HG02973 (cell line): ENCODE measurements at regions not wholly inside any gene's neighbourhood (a gene's known extent, or its start where the extent isn't known, plus 50 kb on each side); places are given as distances from the start of the nearest gene placed in this dataset.
"Not testable (repeated sequence)": the region's sequence is repeated elsewhere in the genome, so short reads cannot be mapped to it uniquely, and the experiment has no call there.

Source experiments
- ATAC-seq: cut with Tn5 transposase; IDR thresholded peaks from one replicate; pipeline ENCODE4 v1.9.1; 2021; ENCODE audit warnings: moderate library complexity; ENCODE audit not compliant: unreplicated experiment

DNA sequence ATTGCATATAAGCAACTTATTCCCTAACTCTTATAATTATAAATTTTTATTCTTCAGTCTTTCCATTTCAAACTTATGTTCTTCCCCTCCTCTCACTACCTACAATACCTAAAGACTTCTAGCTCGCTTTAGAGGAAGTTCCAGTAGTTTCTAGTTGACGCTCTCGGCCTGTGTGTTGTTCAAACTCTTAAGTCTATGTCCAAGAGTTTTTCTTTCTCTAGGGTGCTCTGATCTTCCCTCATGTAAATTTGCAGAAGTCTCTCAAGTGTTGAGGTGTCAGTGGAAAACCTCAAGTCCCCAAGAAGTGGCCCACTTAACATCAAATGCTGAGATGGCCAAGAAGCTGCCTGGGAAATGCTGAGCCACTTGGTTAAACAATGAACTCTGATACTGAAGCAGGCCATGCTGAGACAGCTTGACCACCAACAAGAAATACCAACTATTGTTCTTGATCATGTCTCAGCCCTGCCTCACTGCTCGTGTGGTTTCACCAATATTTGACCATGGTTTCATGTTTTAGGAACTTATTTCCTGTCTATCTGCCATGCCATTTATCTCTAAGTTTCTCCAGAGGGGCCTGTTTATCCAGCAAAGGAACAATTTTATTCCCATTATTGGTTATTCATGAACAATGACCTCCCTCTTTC lies 100.9 kb upstream of the TCF21 start:
- ATAC-seq = no peak

DNA sequence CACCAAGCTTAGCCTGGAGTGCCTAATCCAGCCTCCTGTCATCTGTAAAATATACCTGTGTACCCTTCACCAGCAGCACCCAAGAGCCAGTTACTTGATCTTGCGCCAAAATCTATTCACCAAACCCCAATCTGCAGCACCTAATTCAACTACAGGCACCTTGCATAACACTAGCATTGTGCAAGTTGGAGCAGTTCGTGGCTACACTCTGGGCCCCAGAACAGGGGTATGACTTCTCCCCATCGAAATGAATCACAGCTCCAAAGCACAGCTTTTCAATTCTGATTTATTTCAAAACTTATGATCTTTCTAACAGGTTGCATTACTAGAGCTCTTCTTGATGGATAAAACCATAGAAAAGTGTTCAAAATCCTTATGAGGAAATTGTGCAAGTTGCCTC lies 100.4 kb upstream of the TCF21 start:
- no peak for ATAC-seq

DNA sequence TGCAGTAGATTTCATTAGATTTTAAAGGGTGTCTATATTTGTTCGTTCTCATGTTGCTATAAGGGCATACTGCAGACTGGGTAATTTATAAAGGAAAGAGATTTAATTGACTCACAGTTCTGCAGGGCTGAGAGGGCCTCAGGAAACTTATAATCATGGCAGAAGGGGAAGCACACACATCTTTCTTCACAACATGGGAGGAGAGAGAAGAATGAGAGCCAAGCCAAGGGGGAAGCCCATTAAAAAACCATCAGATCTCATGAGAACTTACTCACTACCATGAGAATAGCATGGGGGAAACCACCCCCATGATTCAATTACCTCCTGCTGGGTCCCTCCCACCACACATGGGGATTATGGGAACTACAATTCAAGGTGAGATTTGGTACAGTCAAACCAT lies 99.5 kb upstream of the TCF21 start:
- not testable (repeated sequence) for ATAC-seq

DNA sequence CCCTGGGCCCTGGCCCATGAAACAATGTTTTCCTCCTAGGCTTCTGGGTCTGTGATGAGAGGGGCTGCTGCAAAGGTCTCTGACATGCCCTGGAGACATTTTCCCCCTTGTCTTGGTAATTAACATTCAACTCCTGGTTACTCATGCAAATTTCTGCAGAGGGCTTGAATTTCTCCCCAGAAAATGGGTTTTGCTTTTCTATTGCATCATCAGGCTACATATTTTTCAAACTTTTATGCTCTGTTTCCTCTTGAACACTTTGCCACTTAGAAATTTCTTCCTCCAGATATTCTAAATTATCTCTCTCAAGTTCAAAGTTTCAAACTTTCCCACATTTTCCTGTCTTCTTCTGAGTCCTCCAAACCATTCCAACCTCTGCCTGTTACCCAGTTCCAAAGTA lies 98.2 kb upstream of the TCF21 start:
- not testable (repeated sequence) for ATAC-seq

DNA sequence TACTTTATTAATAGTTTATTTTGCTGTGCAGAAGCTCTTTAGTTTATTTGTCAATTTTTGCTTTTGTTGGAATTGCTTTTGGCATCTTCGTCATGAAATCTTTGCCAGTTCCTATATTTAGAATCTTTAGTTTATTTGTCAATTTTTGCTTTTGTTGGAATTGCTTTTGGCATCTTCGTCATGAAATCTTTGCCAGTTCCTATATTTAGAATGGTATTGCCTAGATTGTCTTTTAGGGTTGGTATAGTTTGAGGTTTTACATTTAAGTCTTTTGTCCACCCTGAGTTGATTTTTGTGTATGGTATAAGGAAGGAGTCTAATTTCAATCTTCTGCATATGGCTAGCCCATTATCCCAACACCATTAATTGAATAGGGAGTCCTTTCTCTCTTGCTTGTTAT lies 93.9 kb upstream of the TCF21 start:
- ATAC-seq = not testable (repeated sequence)

DNA sequence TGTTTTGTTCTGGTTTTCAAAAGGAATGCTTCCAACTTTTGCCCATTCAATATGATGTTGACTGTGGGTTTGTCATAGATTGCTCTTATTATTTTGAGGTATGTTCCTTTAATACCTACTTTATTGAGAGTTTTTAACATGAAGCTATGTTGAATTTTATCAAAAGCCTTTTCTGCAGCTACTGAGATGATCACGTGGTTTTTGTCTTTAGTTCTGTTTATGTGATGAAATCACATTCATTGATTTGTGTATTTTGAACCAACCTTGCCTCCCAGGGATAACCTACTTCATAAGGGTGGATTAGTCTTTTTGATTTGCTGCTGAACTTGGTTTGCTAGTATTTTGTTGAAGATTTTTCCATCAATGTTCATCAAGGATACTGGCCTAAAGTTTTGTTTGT lies 92.7 kb upstream of the TCF21 start:
- ATAC-seq = no peak

DNA sequence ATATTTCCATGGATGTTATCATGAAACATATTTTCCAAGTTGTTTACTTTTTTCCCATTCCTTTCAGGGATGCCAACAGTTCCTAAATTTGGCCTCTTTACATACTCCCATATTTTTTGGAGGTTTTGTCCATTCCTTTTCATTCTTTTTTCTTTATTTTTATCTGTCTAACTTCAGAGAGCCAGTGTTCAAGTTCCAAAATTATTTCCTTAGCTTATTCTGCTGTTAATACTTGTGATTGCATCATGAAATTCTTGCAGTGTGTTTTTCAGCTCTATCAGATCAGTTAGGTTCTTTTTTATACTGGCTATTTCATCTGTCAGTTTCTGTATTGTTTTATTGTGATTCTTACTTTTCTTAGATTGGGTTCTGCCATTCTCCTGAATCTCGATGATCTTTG lies 89.9 kb upstream of the TCF21 start:
- ATAC-seq = no peak

DNA sequence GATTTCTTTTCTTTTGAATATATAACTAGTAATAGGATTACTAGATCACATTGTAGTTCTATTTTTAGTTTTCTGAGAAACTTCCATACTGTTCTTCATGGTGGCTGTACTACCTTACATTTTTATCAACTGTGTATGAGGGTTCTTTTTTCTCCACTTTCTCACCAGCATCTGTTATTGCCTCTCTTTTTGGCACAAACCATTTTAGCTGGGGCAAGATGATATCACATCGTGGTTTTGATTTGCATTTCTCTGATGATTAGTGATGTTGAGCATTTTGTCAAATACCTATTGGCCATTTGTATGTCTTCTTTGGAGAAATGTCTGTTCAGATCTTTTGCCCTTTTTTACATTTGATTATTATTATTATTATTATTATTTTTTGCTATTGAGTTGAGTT lies 86.1 kb upstream of the TCF21 start:
- ATAC-seq = no peak

DNA sequence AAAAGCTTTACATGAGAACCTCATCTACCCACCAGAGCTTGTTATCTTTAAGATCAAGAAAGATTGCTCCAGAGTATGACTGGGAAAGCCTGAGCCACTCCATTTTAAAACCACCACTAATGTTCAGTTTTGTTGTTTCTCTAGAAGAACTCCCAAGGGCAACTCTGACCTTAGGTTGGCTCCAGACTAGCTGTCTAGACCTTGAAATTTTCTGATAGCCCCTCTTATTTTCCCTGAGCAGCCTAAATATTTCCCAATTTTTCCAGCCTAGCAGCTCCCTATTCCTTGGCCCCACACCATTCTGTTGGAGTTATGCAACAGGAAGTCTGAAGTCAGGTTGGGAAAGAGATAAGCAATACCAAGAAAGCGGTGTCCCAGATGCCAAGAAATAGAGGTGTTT lies 84.6 kb upstream of the TCF21 start:
- ATAC-seq = no peak

DNA sequence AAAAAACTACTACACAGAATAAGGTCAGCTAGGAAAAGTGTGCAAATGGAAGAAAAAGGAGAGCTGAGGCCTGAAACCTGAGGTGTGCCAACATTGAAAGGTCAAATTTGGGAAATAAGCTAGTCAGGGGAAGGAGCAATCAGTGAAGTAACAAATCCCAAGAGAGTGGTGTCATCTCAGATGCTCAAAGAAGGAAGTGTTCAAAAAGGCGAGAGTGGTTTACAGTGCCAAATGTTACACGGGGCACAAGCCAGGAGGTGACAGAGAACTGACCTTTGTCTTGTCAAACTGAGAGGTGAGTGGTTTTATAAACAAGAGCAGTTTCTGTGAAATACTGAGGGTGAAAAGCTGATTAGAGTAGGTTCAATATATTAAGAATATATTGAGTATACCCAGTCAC lies 83.0 kb upstream of the TCF21 start:
- ATAC-seq = peak; percentile 63

DNA sequence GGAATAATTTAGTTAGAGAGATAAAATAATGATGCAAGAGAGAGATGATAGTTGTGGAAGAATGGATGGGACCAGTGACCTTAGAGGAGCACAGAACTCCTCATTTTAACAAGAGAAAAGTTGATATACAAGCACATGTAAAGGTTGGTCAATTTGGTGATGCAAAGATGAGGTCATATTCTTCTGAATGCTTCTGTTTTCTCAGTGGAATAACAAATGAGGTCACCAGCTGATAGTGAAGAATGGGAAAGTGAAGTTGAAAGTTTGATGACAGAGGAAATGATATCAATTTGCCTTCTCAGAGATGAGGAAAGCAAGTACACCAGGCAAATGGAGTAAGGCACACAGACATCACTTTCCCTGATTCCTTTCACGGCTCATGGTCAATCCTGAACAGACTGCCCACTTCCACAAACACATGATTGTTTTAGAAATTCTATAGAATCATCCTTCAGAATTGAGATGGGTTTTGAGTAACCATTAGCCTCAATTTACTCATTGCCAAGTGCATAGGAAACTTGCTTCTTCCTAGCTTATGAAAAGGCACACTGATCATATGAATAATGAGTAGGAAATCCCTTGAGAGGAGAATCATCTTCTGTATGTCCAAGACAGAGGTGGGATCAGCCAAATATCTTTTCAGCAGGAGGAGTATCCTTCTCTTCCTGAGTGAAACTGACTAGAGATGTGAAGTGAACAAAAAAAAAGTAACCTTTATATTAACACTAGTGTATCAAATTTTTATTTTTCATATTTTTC lies 82.4 kb upstream of the TCF21 start:
- no peak for ATAC-seq

DNA sequence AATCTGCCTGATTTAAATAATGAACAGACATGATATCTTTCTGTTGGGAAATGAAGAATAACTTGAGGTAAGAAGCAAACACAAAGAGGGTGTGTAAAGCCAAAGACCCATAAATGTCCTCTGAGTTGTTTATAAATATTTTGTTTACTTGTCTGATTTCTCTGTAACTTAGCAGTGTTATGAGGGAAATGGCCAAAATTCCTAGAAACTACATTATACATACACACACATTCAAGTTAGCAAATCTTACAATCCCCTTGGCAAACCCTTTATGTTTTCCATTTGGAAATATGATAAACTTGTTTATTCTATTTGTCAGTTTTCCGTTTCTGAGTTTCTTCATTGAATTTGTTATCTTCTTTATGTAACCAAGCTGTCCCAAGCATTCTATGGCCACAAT lies 81.4 kb upstream of the TCF21 start:
- ATAC-seq = no peak

DNA sequence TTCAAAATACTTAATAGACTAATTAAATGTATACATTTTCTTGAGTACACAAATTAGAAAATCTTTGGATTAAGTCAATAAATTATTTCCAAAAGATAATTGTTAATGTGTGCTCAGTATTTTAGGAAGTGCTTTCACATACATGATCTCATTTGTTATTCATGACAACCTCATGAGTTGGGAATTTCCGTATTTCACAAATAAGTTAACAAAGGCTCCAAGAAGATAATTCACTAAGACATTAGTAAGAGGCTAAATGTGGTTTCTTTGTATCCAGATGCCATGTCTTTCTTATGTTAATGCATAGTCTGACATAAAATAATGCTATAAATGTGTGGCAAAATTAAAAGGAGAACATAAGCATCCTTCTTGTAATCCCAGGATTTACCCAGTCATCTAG lies 79.5 kb upstream of the TCF21 start:
- no peak for ATAC-seq

DNA sequence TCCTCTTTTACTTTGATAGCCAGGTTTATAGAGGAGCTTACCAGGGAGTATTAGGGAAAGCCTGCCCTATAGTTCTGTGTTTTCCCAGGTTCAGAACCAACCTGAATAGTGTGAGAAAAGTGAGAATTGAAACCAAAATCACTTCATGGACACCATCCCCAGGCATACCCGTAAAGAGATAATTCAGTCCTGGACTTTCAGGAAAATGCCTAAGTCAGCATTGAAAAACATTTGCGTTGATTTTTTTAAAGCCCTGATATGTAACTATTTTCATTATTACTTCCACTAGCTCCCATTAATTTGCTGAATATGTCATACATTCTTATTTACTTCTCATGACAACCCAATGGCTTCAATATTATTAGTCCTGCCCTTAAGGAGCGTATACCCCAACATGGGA lies 77.4 kb upstream of the TCF21 start:
- no peak for ATAC-seq

DNA sequence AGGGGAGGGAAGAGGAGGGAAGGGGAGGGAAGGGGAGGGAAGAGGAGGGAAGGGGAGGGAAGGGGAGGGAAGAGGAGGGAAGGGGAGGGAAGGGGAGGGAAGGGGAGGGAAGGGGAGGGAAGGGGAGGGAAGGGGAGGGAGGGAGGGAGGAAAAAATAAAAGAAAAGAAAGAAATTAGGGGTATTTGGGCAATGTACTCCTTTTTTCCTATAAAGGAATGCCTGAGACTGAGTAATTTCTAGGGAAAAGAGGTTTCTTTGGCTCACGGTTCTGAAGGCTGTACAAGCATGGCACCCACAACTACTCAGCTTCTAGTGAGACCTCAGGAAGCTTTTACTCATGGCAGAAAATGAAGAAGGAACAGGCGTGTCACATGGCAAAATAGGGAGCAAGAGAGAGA lies 76.5 kb upstream of the TCF21 start:
- ATAC-seq = not testable (repeated sequence)

DNA sequence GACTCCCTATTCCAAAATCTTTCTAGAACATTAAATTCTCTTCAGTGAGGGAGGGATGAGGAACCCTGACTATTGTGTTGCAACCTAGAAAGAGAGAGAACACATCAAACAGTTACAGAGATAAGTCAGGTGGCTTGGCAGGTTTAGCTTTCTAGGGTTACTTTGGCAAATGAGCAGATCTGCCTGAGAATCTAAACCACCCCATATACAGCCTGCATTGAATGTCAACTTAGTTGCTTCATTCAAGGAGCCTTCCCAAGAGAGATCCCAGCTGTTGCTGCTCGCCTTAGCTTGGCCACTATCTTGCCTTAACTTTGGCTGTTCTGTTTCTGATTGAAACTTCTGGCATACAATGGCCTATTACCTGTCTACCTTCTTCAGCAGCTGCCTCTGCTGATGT lies 74.7 kb upstream of the TCF21 start:
- no peak for ATAC-seq

DNA sequence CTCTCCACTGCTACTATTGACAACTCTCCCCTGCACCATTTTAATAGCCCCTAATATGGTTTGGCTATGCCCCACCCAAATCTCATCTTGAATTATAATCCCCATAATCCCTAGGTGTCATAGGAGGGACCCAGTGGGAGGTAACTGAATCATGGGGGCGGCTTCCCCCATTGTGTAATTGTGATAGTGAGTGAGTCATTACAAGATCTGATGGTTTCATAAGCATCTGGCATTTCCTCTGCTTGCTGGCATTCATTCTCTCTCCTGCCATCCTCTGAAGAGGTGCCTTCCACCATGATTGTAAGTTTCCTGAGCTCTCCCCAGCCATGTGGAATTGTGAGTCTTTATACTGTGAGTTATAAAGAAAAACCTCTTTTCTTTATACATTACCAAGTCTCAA lies 74.1 kb upstream of the TCF21 start:
- no peak for ATAC-seq

DNA sequence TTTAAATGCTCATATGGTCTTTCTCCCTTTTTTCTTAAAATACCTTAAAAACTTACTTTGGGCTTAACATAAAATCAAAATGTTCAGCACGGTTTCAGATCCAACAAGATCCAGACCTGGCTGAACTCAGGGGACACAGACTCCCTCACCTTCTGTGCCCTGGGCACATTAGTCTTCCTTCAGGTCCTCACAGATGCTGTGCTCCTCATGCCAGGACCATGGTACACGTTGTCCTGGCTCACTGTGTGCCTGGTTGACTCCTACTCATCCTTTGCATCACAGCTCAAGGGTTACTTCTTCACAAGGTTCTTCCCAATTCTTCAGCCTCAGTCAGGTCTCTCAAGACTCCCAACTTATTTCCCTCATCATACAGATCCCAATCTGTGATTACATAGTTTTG lies 73.6 kb upstream of the TCF21 start:
- no peak for ATAC-seq

DNA sequence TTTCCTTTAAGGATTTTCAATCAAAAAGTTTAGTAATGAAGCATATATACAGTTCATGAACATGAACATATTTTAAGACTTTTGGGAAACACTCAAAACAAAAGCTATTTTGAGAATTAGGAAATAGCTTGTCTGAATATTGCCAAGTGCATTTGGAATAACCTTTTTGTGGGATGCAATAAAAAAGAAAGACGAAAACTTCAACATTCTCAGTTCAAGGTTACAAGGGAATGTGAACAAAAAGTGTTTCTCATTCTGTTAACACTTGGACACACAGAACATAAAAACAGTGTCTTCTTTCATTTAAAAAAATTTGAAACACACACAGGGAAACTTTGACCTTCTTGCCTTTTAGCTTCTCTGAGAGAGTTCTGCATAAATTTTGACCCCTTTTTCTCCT lies 72.7 kb upstream of the TCF21 start:
- ATAC-seq = no peak

DNA sequence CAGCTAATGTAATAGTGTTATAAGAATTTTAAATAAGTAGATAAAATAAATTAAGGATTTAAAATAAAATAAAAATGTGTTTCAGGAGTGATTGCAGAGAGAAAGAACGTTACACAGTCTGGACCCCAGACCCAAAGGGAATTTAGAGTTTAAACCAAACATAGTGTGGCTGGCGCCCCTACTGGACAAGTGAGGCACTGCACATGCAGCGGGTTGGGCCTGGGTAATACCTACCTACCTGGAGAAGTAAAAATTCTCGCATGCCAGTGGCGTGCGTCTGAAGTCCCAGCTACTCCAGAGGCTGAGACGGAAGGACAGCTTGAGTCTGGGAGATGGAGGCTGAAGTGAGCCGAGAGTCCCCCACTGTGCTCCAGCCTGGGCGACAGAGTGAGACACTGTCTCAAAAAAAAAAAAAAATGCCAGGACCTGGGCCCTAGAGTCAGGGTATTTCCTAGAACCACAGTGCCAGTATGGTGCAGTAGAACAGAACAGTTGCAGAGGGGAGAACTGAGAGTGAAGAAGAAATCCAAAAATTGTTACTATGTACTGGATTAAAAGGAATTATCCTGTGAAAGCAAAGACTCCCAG lies 71.4 kb upstream of the TCF21 start:
- ATAC-seq = peak; percentile 74

DNA sequence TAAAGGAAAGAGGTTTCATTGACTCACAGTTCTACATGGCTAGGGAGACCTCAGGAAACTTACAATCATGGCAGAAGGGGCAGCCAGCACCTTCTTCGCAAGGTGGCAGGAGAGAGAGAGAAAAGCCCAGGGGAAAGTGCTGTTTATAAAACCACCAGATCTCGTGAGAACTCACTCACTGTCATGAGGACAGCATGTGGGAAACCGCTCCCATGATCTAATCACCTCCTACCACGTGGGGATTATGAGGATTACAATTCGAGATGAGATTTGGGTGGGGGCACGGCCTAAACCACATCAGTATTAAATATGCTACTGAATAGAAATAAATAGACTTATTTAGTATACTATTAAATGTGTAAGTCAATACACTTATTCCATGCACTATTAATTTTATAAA lies 70.6 kb upstream of the TCF21 start:
- no peak for ATAC-seq

DNA sequence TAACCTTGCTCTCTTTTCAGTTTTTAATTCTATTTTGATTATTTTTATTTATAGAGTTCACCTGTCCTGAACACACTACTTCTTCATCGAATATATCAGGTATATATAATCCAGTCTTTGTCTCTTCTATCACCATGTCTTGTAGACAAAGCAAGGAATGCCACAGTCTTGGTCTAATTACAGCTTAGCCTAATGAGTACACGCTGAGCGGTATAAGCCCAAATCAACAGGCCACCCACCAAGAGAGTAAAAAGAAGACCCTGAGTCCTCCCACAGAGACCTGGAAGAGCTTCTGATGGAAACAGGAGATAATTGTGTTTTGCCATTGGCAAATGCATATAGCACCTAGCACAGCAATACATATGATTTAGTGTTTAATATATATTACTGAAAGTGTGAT lies 68.7 kb upstream of the TCF21 start:
- no peak for ATAC-seq

DNA sequence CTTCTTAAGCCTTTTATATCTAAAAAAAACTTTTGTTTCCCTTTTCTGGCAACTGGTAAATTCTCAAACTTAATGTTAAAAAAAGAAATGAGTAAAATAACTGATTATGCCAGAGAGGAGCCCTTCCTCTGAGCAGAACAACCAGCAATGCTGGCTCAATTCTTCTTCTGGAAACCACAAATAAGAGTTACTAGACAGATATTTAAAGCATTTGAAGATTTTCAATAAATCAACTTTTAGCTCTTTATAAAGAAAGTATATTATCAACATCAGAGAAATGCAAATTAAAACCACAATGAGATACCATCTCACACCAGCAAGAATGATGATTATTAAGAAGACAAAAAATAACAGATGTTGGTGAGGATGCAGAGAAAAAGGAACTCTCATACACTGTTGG lies 61.1 kb upstream of the TCF21 start:
- ATAC-seq = no peak
